Natural killer cell treated with Interleukin-12 subunit alpha and Interleukin-12 subunit beta and Interleukin-15 and Interleukin-18, amount 100 ng/mL, for 72 hours (primary cell): ENCODE measurements at regions not wholly inside any gene's neighbourhood (a gene's known extent, or its start where the extent isn't known, plus 50 kb on each side); places are given as distances from the start of the nearest gene placed in this dataset.
A peak's percentile ranks its signal among the peaks of the same experiment; 100 is the strongest.

ENCODE experiments used
- ATAC-seq, 2 donors: fragments of 150-1000 bp; cut with Tn5 transposase in 1 of 2; sonication (Bioruptor Pico), chemical (Tn5 transposase) in 1 of 2; 2 replicates each; pipeline ENCODE4 v1.10.0; 2021
- DNase-seq: peaks from one replicate; pipeline ENCODE4 v3.0.0; 2022; ENCODE audit warnings: low spot score
- H3K27ac Mint-ChIP-seq, 2 donors: 1 replicate in 1 of 2; 2 replicates in 1 of 2; pipeline ENCODE4 v1.8.0; 2022; ENCODE audit warnings: mixed read lengths in 2 of 2, mild to moderate bottlenecking in 1 of 2, moderate library complexity in 1 of 2
- H3K27me3 Mint-ChIP-seq, 2 donors: 1 replicate in 1 of 2; 2 replicates in 1 of 2; pipeline ENCODE4 v1.8.0; 2022; ENCODE audit warnings: mixed read lengths in 2 of 2
- H3K36me3 Mint-ChIP-seq: one replicate; pipeline ENCODE4 v1.8.0; 2022; ENCODE audit warnings: mixed read lengths
- H3K4me1 Mint-ChIP-seq, 2 donors: 1 replicate in 1 of 2; 2 replicates in 1 of 2; pipeline ENCODE4 v1.8.0; 2022; ENCODE audit warnings: low read depth in 2 of 2, mixed read lengths in 2 of 2, mild to moderate bottlenecking in 1 of 2
- H3K4me3 Mint-ChIP-seq: one replicate; pipeline ENCODE4 v1.8.0; 2022; ENCODE audit warnings: mixed read lengths
- H3K9me3 Mint-ChIP-seq: 2 replicates; pipeline ENCODE4 v1.8.0; 2022; ENCODE audit warnings: mixed read lengths

- Mint-ChIP-seq H3K27me3 (no peaks in the 10 kb centered on the region), H3K4me1 (no peaks in the 10 kb centered on the region), H3K36me3 (no peaks in the 10 kb centered on the region), H3K9me3 (peaks cover 6% of the 10 kb centered on the region), H3K4me3 (no peak overlapping the region), H3K27ac (no peak overlapping the region)
- ATAC-seq (no peak), DNase-seq (no peak)
Measured at GRCh38 chr14:86672080-86672479, 1142.1 kb downstream of the FLRT2 start.

GRCh38 chr14:86665975-86666374 lies 1136.0 kb downstream of the FLRT2 start:
- H3K4me1 Mint-ChIP-seq: no peaks in the 10 kb centered on the region
- peaks cover 1% of the 10 kb centered on the region for H3K9me3 Mint-ChIP-seq
- no peaks in the 10 kb centered on the region for H3K36me3 Mint-ChIP-seq
- no peak overlapping the region for H3K27ac Mint-ChIP-seq
- no peak overlapping the region for H3K4me3 Mint-ChIP-seq
- H3K27me3 Mint-ChIP-seq: no peaks in the 10 kb centered on the region
- no peak for DNase-seq
- ATAC-seq: no peak

- Mint-ChIP-seq H3K27ac (no peak overlapping the region), H3K9me3 (no peaks in the 10 kb centered on the region), H3K4me3 (no peak overlapping the region), H3K36me3 (no peaks in the 10 kb centered on the region), H3K27me3 (no peaks in the 10 kb centered on the region), H3K4me1 (no peaks in the 10 kb centered on the region)
- DNase-seq (no peak), ATAC-seq (no peak)
Measured at GRCh38 chr14:86662334-86662733, 1132.4 kb downstream of the FLRT2 start.

GRCh38 chr14:86654558-86655184 lies 1124.7 kb downstream of the FLRT2 start:
- Mint-ChIP-seq H3K36me3 (no peaks in the 10 kb centered on the region), H3K27me3 (no peaks in the 10 kb centered on the region), H3K27ac (no peak overlapping the region), H3K4me3 (no peak overlapping the region), H3K4me1 (no peaks in the 10 kb centered on the region), H3K9me3 (no peaks in the 10 kb centered on the region)
- ATAC-seq (no peak), DNase-seq (no peak)

- DNase-seq (no peak), ATAC-seq (no peak)
- Mint-ChIP-seq H3K4me1 (no peaks in the 10 kb centered on the region), H3K27me3 (no peaks in the 10 kb centered on the region), H3K36me3 (no peaks in the 10 kb centered on the region), H3K27ac (no peak overlapping the region), H3K9me3 (no peaks in the 10 kb centered on the region), H3K4me3 (no peak overlapping the region)
Measured at GRCh38 chr14:86652526-86652925, 1122.6 kb downstream of the FLRT2 start.

GRCh38 chr14:86646696-86647690 lies 1117.0 kb downstream of the FLRT2 start:
- ATAC-seq: no peak
- Mint-ChIP-seq H3K9me3 (no peaks in the 10 kb centered on the region), H3K27ac (no peak overlapping the region), H3K27me3 (no peaks in the 10 kb centered on the region), H3K36me3 (no peaks in the 10 kb centered on the region), H3K4me3 (no peak overlapping the region), H3K4me1 (no peaks in the 10 kb centered on the region)
- DNase-seq: no peak

- H3K36me3 Mint-ChIP-seq: no peaks in the 10 kb centered on the region
- ATAC-seq (peak in 1 of 2 donors; percentile 24), DNase-seq (no peak)
- no peak overlapping the region for H3K4me3 Mint-ChIP-seq
- no peaks in the 10 kb centered on the region for H3K27me3 Mint-ChIP-seq
- no peak overlapping the region for H3K27ac Mint-ChIP-seq
- H3K4me1 Mint-ChIP-seq: no peaks in the 10 kb centered on the region
- H3K9me3 Mint-ChIP-seq: no peaks in the 10 kb centered on the region
Measured at GRCh38 chr14:86646125-86646524, 1116.2 kb downstream of the FLRT2 start.

- ATAC-seq (no peak), DNase-seq (no peak)
- H3K27ac Mint-ChIP-seq: no peak overlapping the region
- no peaks in the 10 kb centered on the region for H3K36me3 Mint-ChIP-seq
- no peak overlapping the region for H3K4me3 Mint-ChIP-seq
- H3K4me1 Mint-ChIP-seq: no peaks in the 10 kb centered on the region
- H3K9me3 Mint-ChIP-seq: no peaks in the 10 kb centered on the region
- no peaks in the 10 kb centered on the region for H3K27me3 Mint-ChIP-seq
Measured at GRCh38 chr14:86641310-86641709, 1111.4 kb downstream of the FLRT2 start.

- no peaks in the 10 kb centered on the region for H3K9me3 Mint-ChIP-seq
- H3K27ac Mint-ChIP-seq: no peak overlapping the region
- H3K4me1 Mint-ChIP-seq: no peaks in the 10 kb centered on the region
- no peaks in the 10 kb centered on the region for H3K27me3 Mint-ChIP-seq
- no peak for ATAC-seq
- DNase-seq: no peak
- H3K36me3 Mint-ChIP-seq: no peaks in the 10 kb centered on the region
- H3K4me3 Mint-ChIP-seq: no peak overlapping the region
Measured at GRCh38 chr14:86640288-86640687, 1110.3 kb downstream of the FLRT2 start.

GRCh38 chr14:86639666-86640065 lies 1109.7 kb downstream of the FLRT2 start:
- Mint-ChIP-seq H3K4me3 (no peak overlapping the region), H3K4me1 (no peaks in the 10 kb centered on the region), H3K9me3 (no peaks in the 10 kb centered on the region), H3K27ac (no peak overlapping the region), H3K27me3 (no peaks in the 10 kb centered on the region), H3K36me3 (no peaks in the 10 kb centered on the region)
- DNase-seq: no peak
- no peak for ATAC-seq

- H3K9me3 Mint-ChIP-seq: no peaks in the 10 kb centered on the region
Measured at GRCh38 chr14:86639146-86639545, 1109.2 kb downstream of the FLRT2 start.

GRCh38 chr14:86627080-86627479 lies 1097.1 kb downstream of the FLRT2 start:
- no peak overlapping the region for H3K27ac Mint-ChIP-seq
- H3K4me1 Mint-ChIP-seq: peaks cover 0 to 4% of the 10 kb centered on the region in 2 donors
- ATAC-seq: no peak
- no peak overlapping the region for H3K4me3 Mint-ChIP-seq
- peaks cover 4% of the 10 kb centered on the region for H3K9me3 Mint-ChIP-seq
- no peak for DNase-seq
- no peaks in the 10 kb centered on the region for H3K27me3 Mint-ChIP-seq
- no peaks in the 10 kb centered on the region for H3K36me3 Mint-ChIP-seq

More at GRCh38 chr14:86639146-86639545, 1109.2 kb downstream of the FLRT2 start:
- H3K4me3 Mint-ChIP-seq: no peak overlapping the region
- H3K36me3 Mint-ChIP-seq: no peaks in the 10 kb centered on the region
- no peak overlapping the region for H3K27ac Mint-ChIP-seq
- no peak for ATAC-seq
- no peaks in the 10 kb centered on the region for H3K27me3 Mint-ChIP-seq
- no peak for DNase-seq
- no peaks in the 10 kb centered on the region for H3K4me1 Mint-ChIP-seq

GRCh38 chr14:86626530-86626929 lies 1096.6 kb downstream of the FLRT2 start:
- Mint-ChIP-seq H3K27me3 (no peaks in the 10 kb centered on the region), H3K36me3 (no peaks in the 10 kb centered on the region), H3K27ac (no peak overlapping the region), H3K4me3 (no peak overlapping the region), H3K4me1 (peaks cover 0 to 4% of the 10 kb centered on the region in 2 donors), H3K9me3 (peaks cover 4% of the 10 kb centered on the region)
- ATAC-seq (no peak), DNase-seq (no peak)

GRCh38 chr14:86625637-86626036 lies 1095.7 kb downstream of the FLRT2 start:
- no peaks in the 10 kb centered on the region for H3K36me3 Mint-ChIP-seq
- H3K4me1 Mint-ChIP-seq: peaks cover 0 to 4% of the 10 kb centered on the region in 2 donors
- no peak overlapping the region for H3K27ac Mint-ChIP-seq
- no peak for ATAC-seq
- no peak for DNase-seq
- H3K27me3 Mint-ChIP-seq: no peaks in the 10 kb centered on the region
- peaks cover 6% of the 10 kb centered on the region for H3K9me3 Mint-ChIP-seq
- H3K4me3 Mint-ChIP-seq: no peak overlapping the region
